ENCODE measurements at regions not wholly inside any gene's neighbourhood (a gene's known extent, or its start where the extent isn't known, plus 50 kb on each side); places are given as distances from the start of the nearest gene placed in this dataset.
"Not testable (repeated sequence)": the region's sequence is repeated elsewhere in the genome, so short reads cannot be mapped to it uniquely, and the experiment has no call there.

DNA sequence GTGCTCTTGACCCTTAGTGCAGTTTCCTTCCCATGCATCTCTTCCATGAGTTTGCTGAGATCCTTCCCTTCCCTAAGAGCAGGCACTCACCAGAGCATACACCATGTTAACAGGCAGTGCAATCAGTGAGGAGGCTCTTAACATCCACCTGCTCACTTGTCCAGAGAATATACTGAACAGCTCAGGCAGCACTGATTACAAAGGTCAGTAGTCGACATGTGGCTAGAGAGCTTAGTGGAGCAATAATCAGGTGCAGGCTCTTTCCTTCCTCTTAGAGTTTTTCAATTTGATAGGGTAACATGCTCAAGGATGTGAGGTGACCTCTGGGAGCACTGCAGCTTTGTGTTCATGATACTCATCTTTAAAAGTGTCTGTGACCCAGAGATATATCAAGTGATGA is 144.1 kb upstream of the SETBP1 start:
- no peak for DNase-seq (ENCODE audit: low read depth, low spot score)

DNA sequence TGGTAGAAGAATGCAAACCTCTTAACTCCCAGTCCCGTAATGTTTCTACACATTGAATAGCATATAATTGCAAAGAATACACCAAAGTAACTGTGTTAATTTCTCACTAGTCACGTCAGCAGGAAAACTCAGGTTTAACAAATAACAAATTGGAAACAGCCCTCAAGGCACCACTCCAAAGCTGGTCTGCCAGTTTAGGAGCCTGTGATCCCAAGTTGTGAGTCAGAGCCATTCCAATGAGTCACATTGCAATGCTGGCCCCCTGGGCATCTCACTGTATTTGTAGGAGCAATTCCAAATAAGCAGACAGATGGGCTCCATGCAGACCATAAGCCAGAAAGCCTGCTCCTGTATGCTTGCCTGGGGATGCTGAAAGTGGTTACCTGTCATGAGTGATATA is 143.2 kb upstream of the SETBP1 start:
- DNase-seq (ENCODE audit: low read depth, low spot score) = peak; percentile 77

DNA sequence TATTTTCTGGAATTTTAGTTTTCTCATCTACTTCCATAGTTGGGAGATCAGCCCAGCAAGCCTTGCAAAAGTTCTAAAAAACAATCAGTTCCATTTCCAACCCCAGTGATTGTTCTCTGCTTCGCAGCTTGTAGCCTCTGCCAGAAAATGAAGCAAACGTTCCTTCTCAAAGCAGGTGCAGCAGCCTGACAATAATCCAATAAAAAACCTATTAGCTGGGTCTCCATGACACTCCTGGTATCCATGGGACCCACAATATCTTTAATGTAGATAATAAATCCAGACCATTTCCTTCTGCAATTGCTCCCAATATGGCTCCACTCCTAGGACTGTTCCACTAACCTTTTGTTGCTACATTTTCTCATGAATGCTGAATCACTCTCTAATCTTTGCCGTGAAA is 140.8 kb upstream of the SETBP1 start:
- no peak for DNase-seq (ENCODE audit: low read depth, low spot score)

DNA sequence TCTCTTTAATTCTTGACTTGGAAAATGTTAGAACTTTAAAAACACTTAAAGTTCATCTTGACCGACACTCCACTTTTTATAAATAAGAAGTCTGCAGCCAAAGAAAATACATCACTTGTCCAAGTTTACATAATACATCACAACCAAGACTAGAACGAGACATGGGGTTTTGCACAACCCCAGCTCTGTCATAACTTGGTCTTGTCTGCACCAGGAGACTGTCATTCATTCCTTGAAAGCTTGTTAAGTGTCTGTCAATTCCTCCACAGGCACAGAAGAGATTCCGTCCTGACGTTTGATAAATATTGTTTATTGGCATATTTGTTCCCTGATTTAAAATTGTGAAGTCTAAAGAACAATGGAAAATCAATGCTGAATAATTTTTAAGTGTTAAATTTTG is 139.5 kb upstream of the SETBP1 start:
- DNase-seq (ENCODE audit: low read depth, low spot score) = no peak

- no peak for DNase-seq (ENCODE audit: low read depth, low spot score)
Observed at GRCh38 chr18:44541781-44542180, 138.9 kb upstream of the SETBP1 start.

GRCh38 chr18:44543387-44543786 is 137.3 kb upstream of the SETBP1 start:
- DNase-seq (ENCODE audit: low read depth, low spot score) = no peak

- no peak for DNase-seq (ENCODE audit: low read depth, low spot score)
Observed at GRCh38 chr18:44545359-44545985, 135.2 kb upstream of the SETBP1 start.

GRCh38 chr18:44546954-44547353 is 133.7 kb upstream of the SETBP1 start:
- no peak for DNase-seq (ENCODE audit: low read depth, low spot score)

DNA sequence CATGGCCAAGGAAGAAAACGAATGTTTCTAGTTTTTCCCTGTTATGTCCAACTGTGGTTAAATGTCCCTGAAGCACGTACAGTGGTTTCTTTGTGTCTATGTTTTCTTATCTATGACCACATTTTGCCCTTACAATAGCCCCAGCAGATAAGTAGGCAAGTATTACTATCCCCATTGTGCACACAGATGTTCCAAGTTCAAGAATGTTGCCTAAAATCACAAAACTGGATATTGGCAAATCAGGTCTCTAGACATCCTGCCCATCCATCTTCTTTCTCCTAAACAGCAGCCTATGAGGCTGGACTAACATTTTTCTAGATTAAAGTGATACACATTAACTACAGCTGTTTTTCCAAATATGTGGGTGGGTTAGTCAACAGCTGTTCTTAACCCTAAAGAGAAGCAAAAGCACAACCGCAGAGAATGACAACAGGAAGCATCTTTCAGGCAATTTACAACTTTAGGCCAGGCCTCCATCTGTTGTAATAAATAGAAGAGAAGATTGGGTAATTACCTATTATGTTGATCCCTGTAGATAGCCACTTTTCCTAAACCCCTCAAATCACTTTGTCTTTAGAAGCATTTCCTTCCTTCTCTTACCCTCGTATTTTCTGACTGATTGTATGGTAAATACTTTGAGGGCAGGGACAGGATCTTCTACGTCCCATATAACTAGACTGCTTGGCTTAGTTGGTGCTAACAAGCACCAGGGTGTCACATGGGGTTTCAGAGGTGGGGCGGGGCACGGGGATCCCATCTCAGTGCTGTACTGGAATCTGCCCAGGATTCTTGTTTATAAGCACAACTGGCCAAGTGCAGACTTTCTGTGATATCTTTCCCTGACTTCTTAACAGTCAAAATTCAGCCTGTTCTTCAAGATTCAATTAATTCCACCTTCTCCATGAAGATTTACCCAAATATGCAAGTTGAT is 132.1 kb upstream of the SETBP1 start:
- DNase-seq (ENCODE audit: low read depth, low spot score) = no peak

GRCh38 chr18:44552706-44553105 is 128.0 kb upstream of the SETBP1 start:
- DNase-seq (ENCODE audit: low read depth, low spot score) = peak; percentile 77

- no peak for DNase-seq (ENCODE audit: low read depth, low spot score)
Observed at GRCh38 chr18:44556296-44556695, 124.4 kb upstream of the SETBP1 start.

- DNase-seq (ENCODE audit: low read depth, low spot score) = no peak
Observed at GRCh38 chr18:44557616-44558151, 123.0 kb upstream of the SETBP1 start.

DNA sequence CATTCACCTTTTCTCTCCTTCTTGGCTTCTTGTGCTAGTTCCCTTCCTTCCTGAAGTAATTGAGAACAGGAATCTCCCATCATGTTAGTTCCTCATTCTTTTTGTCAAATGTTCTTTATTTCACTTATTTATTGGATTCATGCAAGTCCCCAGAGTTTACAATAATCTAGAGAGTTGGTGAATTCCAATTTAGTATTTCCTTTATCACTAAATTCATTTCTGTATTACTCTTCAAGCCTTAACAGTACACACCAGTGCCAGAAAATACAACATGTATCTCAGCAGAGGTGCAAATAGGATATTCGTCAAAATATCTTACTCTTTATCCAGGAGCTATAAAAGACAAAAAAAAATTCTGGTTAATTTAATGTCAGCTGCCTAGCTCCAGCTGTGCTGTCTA is 121.9 kb upstream of the SETBP1 start:
- no peak for DNase-seq (ENCODE audit: low read depth, low spot score)

DNA sequence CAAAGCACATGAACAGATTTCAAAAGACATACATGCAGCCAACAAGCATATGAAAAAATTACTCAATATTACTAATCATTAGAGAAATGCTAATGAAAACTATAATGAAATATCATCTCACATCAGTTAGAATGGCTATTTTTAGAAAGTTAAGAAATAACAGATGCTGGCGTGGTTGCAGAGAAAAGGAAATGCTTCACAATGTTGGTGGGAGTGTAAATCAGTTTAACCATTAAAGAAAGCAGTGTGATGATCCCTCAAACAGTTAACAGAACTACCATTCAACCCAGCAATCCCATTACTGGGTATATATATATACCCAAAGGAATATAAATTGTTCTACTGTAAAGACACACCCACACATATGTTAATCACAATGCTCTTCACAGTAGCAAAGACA is 117.7 kb upstream of the SETBP1 start:
- DNase-seq (ENCODE audit: low read depth, low spot score) = no peak

DNA sequence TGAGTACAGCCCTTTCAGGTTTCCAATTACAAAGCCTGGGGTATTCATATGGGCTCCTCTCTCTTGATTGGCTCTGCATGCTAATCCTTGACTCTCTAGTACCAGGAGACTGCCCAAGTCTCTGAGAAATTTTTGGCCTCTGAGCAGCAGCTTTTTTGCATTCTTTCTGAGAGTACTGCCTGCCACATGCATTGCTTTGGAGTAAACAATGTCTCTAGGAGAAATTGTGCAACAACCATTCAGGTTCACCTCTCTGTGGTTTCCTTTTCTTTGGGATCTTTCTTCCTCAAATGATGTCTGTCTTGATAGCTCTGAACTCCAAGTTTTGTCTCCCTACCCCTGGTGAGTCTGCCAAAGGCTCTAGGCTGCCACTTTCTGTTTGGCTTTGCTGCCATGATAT is 115.8 kb upstream of the SETBP1 start:
- no peak for DNase-seq (ENCODE audit: low read depth, low spot score)

GRCh38 chr18:44568342-44568741 is 112.3 kb upstream of the SETBP1 start:
- no peak for DNase-seq (ENCODE audit: low read depth, low spot score)

- no peak for DNase-seq (ENCODE audit: low read depth, low spot score)
Observed at GRCh38 chr18:44568986-44569385, 111.7 kb upstream of the SETBP1 start.

DNA sequence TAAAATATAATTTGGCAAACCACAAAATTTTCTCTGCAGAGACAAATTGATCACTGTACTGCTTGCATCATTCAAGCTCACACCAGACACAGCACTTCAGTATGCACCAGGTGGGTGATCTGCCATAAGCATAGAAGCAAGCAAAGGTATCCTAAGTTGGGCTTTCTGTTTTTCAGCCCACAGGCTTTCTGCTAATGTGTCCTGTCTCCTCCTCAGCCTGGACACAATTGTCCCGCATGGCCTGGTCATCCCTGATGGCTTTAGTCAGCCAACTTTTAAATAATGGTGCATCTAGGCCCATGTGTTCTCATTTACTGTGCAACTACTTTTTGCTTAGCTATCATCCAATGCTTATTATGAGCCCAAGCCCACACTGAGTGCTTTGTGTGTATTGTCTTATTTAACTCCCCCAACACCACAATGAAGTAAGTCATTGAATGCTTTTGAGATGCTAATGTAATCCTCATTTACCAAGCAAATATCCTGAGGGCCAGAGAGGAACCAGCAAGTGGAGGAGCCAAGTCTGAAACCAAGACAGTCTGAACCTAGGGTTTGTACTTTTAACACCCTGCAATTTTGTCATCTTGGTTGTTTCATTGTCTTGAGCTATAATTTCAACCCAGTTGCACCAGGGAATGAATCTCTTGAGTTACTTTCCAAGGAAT is 111.2 kb upstream of the SETBP1 start:
- DNase-seq (ENCODE audit: low read depth, low spot score) = no peak

GRCh38 chr18:44579028-44579702 is 101.5 kb upstream of the SETBP1 start:
- DNase-seq (ENCODE audit: low read depth, low spot score) = no peak

DNA sequence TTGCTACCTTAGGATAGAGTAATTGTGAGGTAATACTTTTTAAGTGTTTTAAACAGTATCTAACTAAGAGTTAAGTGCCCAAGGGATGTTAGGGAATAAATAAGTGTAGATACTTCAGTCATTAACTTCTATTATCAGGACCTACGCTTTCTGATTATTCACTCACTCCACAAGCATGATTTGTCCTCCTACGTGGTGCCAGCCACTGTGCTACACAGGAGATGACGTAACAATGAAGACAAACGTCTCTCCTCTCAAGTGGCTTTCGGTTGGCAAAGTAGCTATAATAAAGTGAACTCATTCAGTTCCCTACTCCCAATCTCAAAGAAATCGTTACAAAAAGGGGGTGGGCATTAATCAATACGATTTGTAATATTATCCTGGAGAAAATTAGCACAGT is 100.9 kb upstream of the SETBP1 start:
- DNase-seq (ENCODE audit: low read depth, low spot score) = no peak

- no peak for DNase-seq (ENCODE audit: low read depth, low spot score)
Observed at GRCh38 chr18:44580159-44580558, 100.5 kb upstream of the SETBP1 start.

GRCh38 chr18:44580782-44581181 is 99.9 kb upstream of the SETBP1 start:
- DNase-seq (ENCODE audit: low read depth, low spot score) = not testable (repeated sequence)
